ENCODE measurements at regions not wholly inside any gene's neighbourhood (a gene's known extent, or its start where the extent isn't known, plus 50 kb on each side); places are given as distances from the start of the nearest gene placed in this dataset.

DNA sequence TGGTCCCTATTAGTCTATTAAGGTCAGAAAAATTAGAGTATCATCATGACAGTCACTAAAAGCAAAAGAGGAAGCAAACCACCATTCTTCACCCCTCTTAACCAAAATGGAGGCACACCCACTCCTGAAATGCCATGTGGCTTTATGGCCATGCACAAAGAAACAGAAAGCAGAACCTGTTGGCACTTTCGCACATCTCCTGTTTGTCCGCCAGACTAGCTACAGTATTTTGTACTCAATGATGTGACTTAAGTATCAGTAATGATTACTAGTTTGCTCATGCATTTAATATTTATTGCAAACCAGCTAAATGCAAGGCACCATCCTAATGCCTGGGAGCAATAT, 70.2 kb upstream of the GNAO1 start:
- DNase-seq: no peak
- in situ Hi-C loops (cut with HindIII; ENCODE audit: low pct_ligation_motif_present, low sequenced_read_pairs): no loop called here

DNA sequence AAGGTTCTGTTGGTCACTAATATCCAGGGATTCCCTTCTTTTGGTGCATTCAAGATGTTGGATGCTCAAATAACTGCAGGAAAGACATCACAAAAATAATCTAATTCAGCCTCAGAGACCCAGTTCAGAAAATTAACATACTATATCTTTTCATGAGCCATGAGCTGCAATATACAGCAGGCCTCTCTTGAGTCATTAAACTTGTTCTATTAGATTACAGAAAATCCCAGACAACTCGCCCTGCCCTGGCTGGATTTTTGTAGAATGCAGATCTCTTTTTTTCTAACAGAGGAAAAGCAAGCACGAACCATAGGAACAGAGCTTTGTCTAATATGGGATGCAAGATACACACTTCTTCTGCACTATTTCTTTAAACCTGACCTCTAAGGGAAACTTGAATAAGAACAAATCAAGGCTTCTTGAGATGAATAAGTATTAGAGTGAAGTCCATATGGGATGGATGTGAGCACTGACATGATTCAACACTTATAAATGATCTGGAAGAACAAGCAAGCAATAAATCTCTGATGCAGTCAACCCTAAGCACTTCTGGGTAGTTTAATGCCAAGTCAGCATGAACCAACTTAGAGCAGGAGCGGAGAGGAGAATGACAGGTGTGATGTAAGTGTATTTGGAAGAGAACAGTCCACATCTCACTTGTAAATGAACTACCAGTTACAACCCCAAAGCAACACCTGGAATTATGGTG, 70.7 kb upstream of the GNAO1 start:
- no peak overlapping the region for H3K4me3 ChIP-seq (ENCODE audit: low read depth, low read length)
- no peaks in the 10 kb centered on the region for H3K27me3 ChIP-seq (replicated peaks)
- H3K36me3 ChIP-seq (replicated peaks): no peaks in the 10 kb centered on the region
- no peak for TF ChIP-seq CTCF (IDR thresholded peaks at IDR 0.05; ENCODE audit: low read depth, low read length, missing control alignments)
- in situ Hi-C loops (cut with HindIII; ENCODE audit: low pct_ligation_motif_present, low sequenced_read_pairs): no loop called here
- no peak overlapping the region for H3K27ac ChIP-seq
- DNase-seq: no peak

More for the DNA sequence above, 70.2 kb upstream of the GNAO1 start:
- Histone ChIP-seq H3K36me3 (replicated peaks) (no peaks in the 10 kb centered on the region), H3K27ac (no peak overlapping the region), H3K4me3 (ENCODE audit: low read depth, low read length) (no peak overlapping the region), H3K27me3 (replicated peaks) (no peaks in the 10 kb centered on the region)
- TF ChIP-seq CTCF (IDR thresholded peaks at IDR 0.05; ENCODE audit: low read depth, low read length, missing control alignments): no peak

GRCh38 chr16:56119133-56119532, 72.2 kb upstream of the GNAO1 start:
- Histone ChIP-seq H3K27me3 (replicated peaks) (no peaks in the 10 kb centered on the region), H3K36me3 (replicated peaks) (no peaks in the 10 kb centered on the region), H3K27ac (no peak overlapping the region), H3K4me3 (ENCODE audit: low read depth, low read length) (no peak overlapping the region)
- in situ Hi-C loops (cut with HindIII; ENCODE audit: low pct_ligation_motif_present, low sequenced_read_pairs): no loop called here
- TF ChIP-seq CTCF (IDR thresholded peaks at IDR 0.05; ENCODE audit: low read depth, low read length, missing control alignments): no peak
- no peak for DNase-seq

GRCh38 chr16:56116577-56116964, 74.7 kb upstream of the GNAO1 start:
- H3K36me3 ChIP-seq (replicated peaks): no peaks in the 10 kb centered on the region
- no peak overlapping the region for H3K4me3 ChIP-seq (ENCODE audit: low read depth, low read length)
- DNase-seq: no peak
- H3K27ac ChIP-seq: no peak overlapping the region
- in situ Hi-C loops (cut with HindIII; ENCODE audit: low pct_ligation_motif_present, low sequenced_read_pairs): no loop called here
- no peaks in the 10 kb centered on the region for H3K27me3 ChIP-seq (replicated peaks)
- no peak for TF ChIP-seq CTCF (IDR thresholded peaks at IDR 0.05; ENCODE audit: low read depth, low read length, missing control alignments)

- no peak for TF ChIP-seq CTCF (IDR thresholded peaks at IDR 0.05; ENCODE audit: low read depth, low read length, missing control alignments)
- no peak for DNase-seq
- Histone ChIP-seq H3K27ac (no peak overlapping the region), H3K36me3 (replicated peaks) (no peaks in the 10 kb centered on the region), H3K27me3 (replicated peaks) (no peaks in the 10 kb centered on the region), H3K4me3 (ENCODE audit: low read depth, low read length) (no peak overlapping the region)
- in situ Hi-C loops (cut with HindIII; ENCODE audit: low pct_ligation_motif_present, low sequenced_read_pairs): no loop called here
Observed at GRCh38 chr16:56115817-56116576, 75.3 kb upstream of the GNAO1 start.

Measured in brain microvascular endothelial cell (primary cell).